ENCODE measurements at regions not wholly inside any gene's neighbourhood (a gene's known extent, or its start where the extent isn't known, plus 50 kb on each side); places are given as distances from the start of the nearest gene placed in this dataset.

DNA sequence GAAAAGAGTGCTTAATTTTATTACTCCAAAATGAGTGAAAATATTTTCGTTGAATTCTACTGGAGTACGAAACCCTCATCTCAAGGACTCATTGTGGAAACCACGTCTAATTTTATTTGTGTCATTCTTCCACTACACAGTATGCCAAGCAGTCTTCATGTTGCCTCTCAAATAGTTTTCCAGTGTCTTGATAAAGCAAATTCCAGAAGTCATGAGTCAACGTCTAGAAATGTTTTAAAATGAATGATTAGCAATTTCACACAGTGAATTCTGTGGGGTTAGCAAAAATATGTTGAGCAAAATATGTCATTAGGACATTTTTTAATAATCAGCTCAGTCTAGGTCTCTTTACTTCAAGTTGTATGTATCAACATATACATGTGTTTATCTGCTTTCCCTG, 865.5 kb downstream of the DSC3 start:
- DNase-seq (ENCODE audit: low read depth), result no peak
- TF ChIP-seq, protein P1, sequence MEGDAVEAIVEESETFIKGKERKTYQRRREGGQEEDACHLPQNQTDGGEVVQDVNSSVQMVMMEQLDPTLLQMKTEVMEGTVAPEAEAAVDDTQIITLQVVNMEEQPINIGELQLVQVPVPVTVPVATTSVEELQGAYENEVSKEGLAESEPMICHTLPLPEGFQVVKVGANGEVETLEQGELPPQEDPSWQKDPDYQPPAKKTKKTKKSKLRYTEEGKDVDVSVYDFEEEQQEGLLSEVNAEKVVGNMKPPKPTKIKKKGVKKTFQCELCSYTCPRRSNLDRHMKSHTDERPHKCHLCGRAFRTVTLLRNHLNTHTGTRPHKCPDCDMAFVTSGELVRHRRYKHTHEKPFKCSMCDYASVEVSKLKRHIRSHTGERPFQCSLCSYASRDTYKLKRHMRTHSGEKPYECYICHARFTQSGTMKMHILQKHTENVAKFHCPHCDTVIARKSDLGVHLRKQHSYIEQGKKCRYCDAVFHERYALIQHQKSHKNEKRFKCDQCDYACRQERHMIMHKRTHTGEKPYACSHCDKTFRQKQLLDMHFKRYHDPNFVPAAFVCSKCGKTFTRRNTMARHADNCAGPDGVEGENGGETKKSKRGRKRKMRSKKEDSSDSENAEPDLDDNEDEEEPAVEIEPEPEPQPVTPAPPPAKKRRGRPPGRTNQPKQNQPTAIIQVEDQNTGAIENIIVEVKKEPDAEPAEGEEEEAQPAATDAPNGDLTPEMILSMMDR (IDR thresholded peaks at IDR 0.05; ENCODE audit: control insufficient read depth, insufficient read depth, low read depth, low read length, missing control alignments), result no peak
- no peak overlapping the region for H3K4me3 ChIP-seq (ENCODE audit: control insufficient read depth, low read depth, low read length)

DNA sequence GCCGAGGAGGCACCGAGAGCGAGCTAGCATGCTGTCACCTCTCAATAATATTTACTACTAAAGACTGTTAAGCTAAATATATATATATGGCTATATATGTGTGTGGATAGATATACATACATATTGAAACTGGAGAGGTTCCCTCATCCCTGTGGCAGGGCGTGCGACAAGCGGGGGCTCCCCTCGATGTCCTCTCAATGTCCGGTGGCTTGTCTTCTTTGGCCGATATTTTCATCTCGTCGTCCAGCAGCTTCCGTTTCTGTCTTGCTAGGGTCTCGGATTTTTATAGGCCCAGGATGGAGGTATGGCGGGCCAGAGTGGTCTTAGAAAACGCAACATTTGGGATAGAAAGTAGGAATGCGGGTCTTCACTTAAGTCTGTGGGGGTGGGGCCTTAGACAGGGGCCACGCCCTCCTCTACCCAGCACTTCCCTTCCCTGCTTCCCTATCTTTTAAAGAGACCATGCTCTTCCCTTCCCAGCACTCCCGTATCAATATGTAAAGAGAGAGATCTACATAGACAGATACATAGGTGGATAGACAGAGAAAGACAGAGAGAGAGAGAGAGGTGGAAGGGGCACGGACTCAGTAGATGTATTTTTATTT, 866.8 kb downstream of the DSC3 start:
- TF ChIP-seq, protein P1 (IDR thresholded peaks at IDR 0.05; ENCODE audit: control insufficient read depth, insufficient read depth, low read depth, low read length, missing control alignments), result no peak
- no peak for DNase-seq (ENCODE audit: low read depth)
- no peak overlapping the region for H3K4me3 ChIP-seq (ENCODE audit: control insufficient read depth, low read depth, low read length)

DNA sequence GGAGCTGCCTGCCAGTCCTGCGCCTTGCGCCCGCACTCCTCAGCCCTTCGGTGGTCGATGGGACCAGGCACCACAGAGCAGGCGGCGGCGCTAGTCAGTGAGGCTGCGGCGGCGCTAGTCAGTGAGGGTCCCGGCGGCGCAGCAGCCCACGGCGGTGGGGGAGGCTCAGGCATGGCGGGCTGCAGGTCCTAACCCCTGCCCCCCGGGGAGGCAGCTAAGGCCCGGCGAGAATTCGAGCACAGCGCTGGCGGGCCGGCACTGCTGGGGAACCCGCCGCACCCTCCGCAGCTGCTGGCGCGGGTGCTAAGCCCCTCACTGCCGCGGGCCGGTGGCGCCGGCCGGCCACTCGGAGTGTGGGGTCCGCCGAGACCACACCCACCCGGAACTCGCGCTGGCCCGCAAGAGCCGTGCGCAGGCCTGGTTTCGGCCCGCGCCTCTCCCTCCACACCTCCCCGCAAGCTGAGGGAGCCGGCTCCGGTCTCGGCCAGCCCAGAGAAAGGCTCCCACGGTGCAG, 867.4 kb downstream of the DSC3 start:
- no peak overlapping the region for H3K4me3 ChIP-seq (ENCODE audit: control insufficient read depth, low read depth, low read length)
- no peak for DNase-seq (ENCODE audit: low read depth)
- TF ChIP-seq, protein P1 (IDR thresholded peaks at IDR 0.05; ENCODE audit: control insufficient read depth, insufficient read depth, low read depth, low read length, missing control alignments), result no peak

DNA sequence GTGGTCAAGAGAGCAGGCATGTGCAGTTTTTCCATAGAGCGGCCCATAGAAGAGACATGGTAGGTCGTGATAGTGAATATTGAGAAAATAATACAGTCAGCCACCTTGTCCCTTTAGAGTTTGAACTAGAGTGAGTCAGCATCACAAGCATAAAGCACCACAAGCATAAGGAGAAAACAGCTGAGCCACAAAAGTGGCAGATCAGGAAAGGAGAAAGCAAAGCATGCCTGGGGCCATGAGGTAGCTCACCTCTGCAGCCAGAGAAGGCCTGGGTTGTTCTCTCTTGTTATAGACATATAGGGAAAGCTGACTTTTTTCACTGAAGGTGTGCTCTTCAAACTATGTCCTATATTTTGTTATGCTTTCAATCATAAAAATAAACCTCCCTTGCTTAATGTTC, 879.0 kb downstream of the DSC3 start:
- no peak overlapping the region for H3K4me3 ChIP-seq (ENCODE audit: control insufficient read depth, low read depth, low read length)
- no peak for DNase-seq (ENCODE audit: low read depth)
- TF ChIP-seq, protein P1 (IDR thresholded peaks at IDR 0.05; ENCODE audit: control insufficient read depth, insufficient read depth, low read depth, low read length, missing control alignments), result no peak

DNA sequence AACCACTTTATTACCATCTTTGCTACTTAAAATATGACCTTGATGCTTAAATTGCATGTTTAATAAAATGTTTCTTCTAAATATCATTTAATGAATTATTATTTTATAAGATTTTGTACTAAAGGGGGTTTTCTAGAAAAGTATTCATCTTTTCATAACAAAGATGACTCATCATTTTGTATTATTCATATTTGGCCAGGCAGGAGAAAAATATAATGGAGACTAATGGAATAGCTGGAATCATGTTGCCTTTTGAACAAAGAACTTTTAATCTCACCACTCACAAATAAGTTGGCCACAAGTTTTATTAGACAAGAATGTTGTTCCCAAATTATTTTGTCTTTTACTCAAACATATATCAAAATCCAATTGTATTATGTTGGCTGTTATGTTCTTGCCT, 882.4 kb downstream of the DSC3 start:
- DNase-seq (ENCODE audit: low read depth), result no peak
- no peak overlapping the region for H3K4me3 ChIP-seq (ENCODE audit: control insufficient read depth, low read depth, low read length)
- TF ChIP-seq, protein P1 (IDR thresholded peaks at IDR 0.05; ENCODE audit: control insufficient read depth, insufficient read depth, low read depth, low read length, missing control alignments), result no peak

DNA sequence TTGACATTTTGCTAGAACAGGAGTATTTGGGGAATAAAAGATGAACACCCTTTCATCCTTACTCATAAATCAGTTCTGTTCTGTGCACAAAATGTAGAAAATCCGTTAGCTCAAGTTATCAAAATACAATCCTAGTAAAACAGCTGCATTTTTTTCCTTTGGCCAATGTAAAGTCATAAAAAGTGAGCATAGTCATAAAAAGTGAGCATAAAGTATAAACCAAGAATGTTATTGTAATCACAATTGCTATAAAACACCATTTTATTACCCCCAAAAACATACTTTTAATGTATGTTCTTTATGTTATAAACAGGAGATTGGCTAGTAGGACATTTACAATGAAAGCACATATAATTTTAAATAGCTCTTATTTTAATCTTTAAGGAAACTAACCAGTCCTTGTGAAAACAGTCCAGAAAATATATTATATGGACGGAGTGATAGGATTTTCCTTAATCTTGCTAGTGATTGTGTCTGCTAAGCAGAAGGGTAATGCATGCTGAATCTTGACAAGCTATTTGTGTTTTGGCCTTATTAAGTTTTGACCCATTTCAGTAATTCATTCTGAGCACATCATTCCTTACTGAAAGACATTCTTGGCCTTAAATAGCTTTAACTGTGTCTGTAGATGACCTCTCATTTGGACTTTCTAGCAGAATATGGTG, 891.8 kb downstream of the DSC3 start:
- TF ChIP-seq, protein P1 (IDR thresholded peaks at IDR 0.05; ENCODE audit: control insufficient read depth, insufficient read depth, low read depth, low read length, missing control alignments), result no peak
- no peak for DNase-seq (ENCODE audit: low read depth)
- no peak overlapping the region for H3K4me3 ChIP-seq (ENCODE audit: control insufficient read depth, low read depth, low read length)
